MM.1S (cell line): ENCODE measurements at regions not wholly inside any gene's neighbourhood (a gene's known extent, or its start where the extent isn't known, plus 50 kb on each side); places are given as distances from the start of the nearest gene placed in this dataset.

Experiments
- EZH2 ChIP-seq: fragments of 300-600 bp; sonication (generic); optimal IDR thresholded peaks from 2 replicates; pipeline ENCODE3; 2017; ENCODE audit warnings: low read depth, mild to moderate bottlenecking, antibody characterized with exemption, low read length, mixed read lengths
- EZH2phosphoT487 ChIP-seq: fragments of 300-600 bp; sonication (generic); IDR thresholded peaks from 2 replicates; pipeline ENCODE4 v1.6.1; 2018; ENCODE audit warnings: antibody characterized with exemption, low read length
- TF ChIP-seq, protein P1 (sequence below): fragments of 300-600 bp; sonication (generic); IDR thresholded peaks from 2 replicates; pipeline ENCODE4 v1.5.1; 2016; ENCODE audit warnings: antibody characterized with exemption, low read length, mixed read lengths

DNA sequence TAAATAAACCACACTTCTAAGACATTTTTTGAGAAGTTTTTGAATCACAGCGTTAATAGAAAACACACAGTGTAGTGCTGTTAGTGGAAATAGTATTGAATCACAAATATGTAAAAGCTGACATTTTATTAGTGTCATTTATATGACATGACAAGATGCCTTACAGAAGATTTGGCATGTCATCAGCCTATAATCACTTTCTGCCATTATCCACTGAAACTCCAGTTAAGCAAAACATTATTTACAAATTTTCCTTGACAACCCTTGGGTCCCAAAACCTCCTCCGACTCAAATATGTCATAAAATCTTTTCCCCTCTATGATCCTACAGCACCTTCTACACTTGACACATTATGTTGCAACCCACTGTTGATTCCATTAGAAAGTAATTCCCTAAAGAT is 376.9 kb upstream of the LRFN5 start:
- TF ChIP-seq, protein P1, sequence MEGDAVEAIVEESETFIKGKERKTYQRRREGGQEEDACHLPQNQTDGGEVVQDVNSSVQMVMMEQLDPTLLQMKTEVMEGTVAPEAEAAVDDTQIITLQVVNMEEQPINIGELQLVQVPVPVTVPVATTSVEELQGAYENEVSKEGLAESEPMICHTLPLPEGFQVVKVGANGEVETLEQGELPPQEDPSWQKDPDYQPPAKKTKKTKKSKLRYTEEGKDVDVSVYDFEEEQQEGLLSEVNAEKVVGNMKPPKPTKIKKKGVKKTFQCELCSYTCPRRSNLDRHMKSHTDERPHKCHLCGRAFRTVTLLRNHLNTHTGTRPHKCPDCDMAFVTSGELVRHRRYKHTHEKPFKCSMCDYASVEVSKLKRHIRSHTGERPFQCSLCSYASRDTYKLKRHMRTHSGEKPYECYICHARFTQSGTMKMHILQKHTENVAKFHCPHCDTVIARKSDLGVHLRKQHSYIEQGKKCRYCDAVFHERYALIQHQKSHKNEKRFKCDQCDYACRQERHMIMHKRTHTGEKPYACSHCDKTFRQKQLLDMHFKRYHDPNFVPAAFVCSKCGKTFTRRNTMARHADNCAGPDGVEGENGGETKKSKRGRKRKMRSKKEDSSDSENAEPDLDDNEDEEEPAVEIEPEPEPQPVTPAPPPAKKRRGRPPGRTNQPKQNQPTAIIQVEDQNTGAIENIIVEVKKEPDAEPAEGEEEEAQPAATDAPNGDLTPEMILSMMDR: no peak
- no peak for TF ChIP-seq EZH2phosphoT487
- no peak for TF ChIP-seq EZH2
